H9 (cell line): ENCODE measurements at regions not wholly inside any gene's neighbourhood (a gene's known extent, or its start where the extent isn't known, plus 50 kb on each side); places are given as distances from the start of the nearest gene placed in this dataset.

Source experiments
- DNase-seq: peaks from one replicate; pipeline ENCODE4 v3.0.0-alpha.2; 2017
- H2AFZ ChIP-seq: one replicate; pipeline ENCODE4 v1.6.1; 2013; ENCODE audit warnings: mild to moderate bottlenecking, low read length, control low read depth, moderate library complexity
- H2AK5ac ChIP-seq: 2 replicates; pipeline ENCODE4 v1.6.1; 2013; ENCODE audit warnings: low read length, control low read depth, mixed read lengths; ENCODE audit not compliant: insufficient read length
- H2BK120ac ChIP-seq: one replicate; pipeline ENCODE4 v1.6.1; 2013; ENCODE audit warnings: low read depth, mild to moderate bottlenecking, low read length, control low read depth, inconsistent platforms; ENCODE audit not compliant: poor library complexity, severe bottlenecking
- H2BK12ac ChIP-seq: 2 replicates; pipeline ENCODE4 v1.6.1; 2013; ENCODE audit warnings: low read length, control low read depth, mixed read lengths, low read depth; ENCODE audit not compliant: insufficient read length
- H2BK15ac ChIP-seq: 2 replicates; pipeline ENCODE4 v1.6.1; 2013; ENCODE audit warnings: low read depth, low read length, control low read depth
- H2BK20ac ChIP-seq: one replicate; pipeline ENCODE4 v1.6.1; 2013; ENCODE audit warnings: low read depth, mild to moderate bottlenecking, low read length, control low read depth, inconsistent platforms; ENCODE audit not compliant: poor library complexity, severe bottlenecking
- H2BK5ac ChIP-seq: 2 replicates; pipeline ENCODE4 v1.6.1; 2013; ENCODE audit warnings: low read length, control low read depth, mixed read lengths; ENCODE audit not compliant: insufficient read length
- H3K14ac ChIP-seq: 2 replicates; pipeline ENCODE4 v1.6.1; 2013; ENCODE audit warnings: low read length, control low read depth; ENCODE audit not compliant: insufficient read depth
- H3K18ac ChIP-seq: 2 replicates; pipeline ENCODE4 v1.6.1; 2013; ENCODE audit warnings: low read depth, mild to moderate bottlenecking, mixed read lengths, low read length, control low read depth; ENCODE audit not compliant: insufficient read length
- H3K23ac ChIP-seq: 2 replicates; pipeline ENCODE4 v1.6.1; 2013; ENCODE audit warnings: low read length, control low read depth, mixed read lengths, low read depth; ENCODE audit not compliant: insufficient read length
- H3K23me2 ChIP-seq: 2 replicates; pipeline ENCODE4 v1.6.1; 2013; ENCODE audit warnings: low read depth, mild to moderate bottlenecking, mixed read lengths, low read length, control low read depth; ENCODE audit not compliant: insufficient read length, poor library complexity, severe bottlenecking
- H3K27ac ChIP-seq: 2 replicates; pipeline ENCODE4 v1.5.1; 2013; ENCODE audit warnings: low read length, control low read depth, mixed read lengths, low read depth; ENCODE audit not compliant: insufficient read length
- H3K27me3 ChIP-seq: 2 replicates; pipeline ENCODE4 v1.6.1; 2013; ENCODE audit warnings: low read length, control low read depth, inconsistent platforms; ENCODE audit not compliant: insufficient read depth
- H3K4ac ChIP-seq: 2 replicates; pipeline ENCODE4 v1.6.1; 2013; ENCODE audit warnings: low read depth, mild to moderate bottlenecking, control low read depth, inconsistent platforms, low read length, moderate library complexity
- H3K4me1 ChIP-seq: 2 replicates; pipeline ENCODE4 v1.6.1; 2013; ENCODE audit warnings: low read length, control low read depth, inconsistent platforms; ENCODE audit not compliant: insufficient read depth
- H3K4me2 ChIP-seq: 2 replicates; pipeline ENCODE4 v1.6.1; 2013; ENCODE audit warnings: low read length, control low read depth, mixed read lengths; ENCODE audit not compliant: insufficient read length, insufficient read depth
- H3K56ac ChIP-seq: 2 replicates; pipeline ENCODE4 v1.6.1; 2013; ENCODE audit warnings: low read depth, mild to moderate bottlenecking, mixed read lengths, low read length, control low read depth; ENCODE audit not compliant: insufficient read length
- H3K79me1 ChIP-seq: 2 replicates; pipeline ENCODE4 v1.6.1; 2013; ENCODE audit warnings: low read depth, mild to moderate bottlenecking, moderate library complexity, low read length, control low read depth, inconsistent platforms; ENCODE audit not compliant: insufficient read depth, poor library complexity, severe bottlenecking
- H3K79me2 ChIP-seq: 2 replicates; pipeline ENCODE4 v1.6.1; 2013; ENCODE audit warnings: low read length, control low read depth, inconsistent platforms; ENCODE audit not compliant: insufficient read depth
- H3K9ac ChIP-seq: 2 replicates; pipeline ENCODE4 v1.6.1; 2013; ENCODE audit warnings: low read length, control low read depth, mixed read lengths; ENCODE audit not compliant: insufficient read length; ENCODE audit errors: extremely low read depth
- H3K9me3 ChIP-seq: one replicate; pipeline ENCODE4 v1.6.1; 2013; ENCODE audit warnings: low read depth, low read length, inconsistent platforms; ENCODE audit not compliant: control insufficient read depth
- H3T11ph ChIP-seq: one replicate; pipeline ENCODE4 v1.6.1; 2013; ENCODE audit warnings: mild to moderate bottlenecking, low read length, control low read depth, inconsistent platforms
- H4K20me1 ChIP-seq: one replicate; pipeline ENCODE4 v1.6.1; 2013; ENCODE audit not compliant: control insufficient read depth, insufficient read length, insufficient read depth
- H4K5ac ChIP-seq: 2 replicates; pipeline ENCODE4 v1.6.1; 2013; ENCODE audit warnings: low read depth, mild to moderate bottlenecking, mixed read lengths, low read length, control low read depth; ENCODE audit not compliant: insufficient read length
- H4K8ac ChIP-seq: replicated peaks from 2 replicates; pipeline ENCODE4 v1.6.1; 2013; ENCODE audit warnings: low read length, control low read depth, mixed read lengths, low read depth; ENCODE audit not compliant: insufficient read length
- H4K91ac ChIP-seq: 2 replicates; pipeline ENCODE4 v1.6.1; 2013; ENCODE audit warnings: low read depth, mild to moderate bottlenecking, moderate library complexity, mixed read lengths, low read length, control low read depth; ENCODE audit not compliant: insufficient read length
- H3K27ac Mint-ChIP-seq, 3 experiments: 2 replicates in 2 of 3; 3 replicates in 1 of 3; pipeline ENCODE4 v1.8.0; 2020 to 2021; ENCODE audit warnings: mixed read lengths in 3 of 3, mild to moderate bottlenecking in 1 of 3, moderate library complexity in 1 of 3
- H3K27me3 Mint-ChIP-seq: 2 replicates; pipeline ENCODE4 v1.8.0; 2021; ENCODE audit warnings: low read depth, mild to moderate bottlenecking, moderate library complexity, mixed read lengths
- H3K36me3 Mint-ChIP-seq, 3 experiments: 2 replicates in 2 of 3; 3 replicates in 1 of 3; pipeline ENCODE4 v1.8.0; 2020 to 2021; ENCODE audit warnings: low read depth in 3 of 3, mixed read lengths in 3 of 3; ENCODE audit not compliant: insufficient read depth in 1 of 3
- H3K4me1 Mint-ChIP-seq, 2 experiments: 2 replicates each; pipeline ENCODE4 v1.8.0; 2020; ENCODE audit warnings: mixed read lengths in 2 of 2
- H3K4me3 Mint-ChIP-seq, 2 experiments: 2 replicates in 1 of 2; 3 replicates in 1 of 2; pipeline ENCODE4 v1.8.0; 2020 to 2021; ENCODE audit warnings: mild to moderate bottlenecking in 2 of 2, mixed read lengths in 2 of 2, moderate library complexity in 1 of 2
- H3K9me3 Mint-ChIP-seq, 2 experiments: 2 replicates in 1 of 2; 3 replicates in 1 of 2; pipeline ENCODE4 v1.8.0; 2020; ENCODE audit warnings: mild to moderate bottlenecking in 2 of 2, mixed read lengths in 2 of 2, moderate library complexity in 1 of 2
- TF ChIP-seq, protein P1 (sequence below): fragments of 200-600 bp; sonication (generic); conservative IDR thresholded peaks from 3 replicates; pipeline ENCODE4 v1.8.0; 2021; ENCODE audit warnings: antibody characterized with exemption, mild to moderate bottlenecking

DNA sequence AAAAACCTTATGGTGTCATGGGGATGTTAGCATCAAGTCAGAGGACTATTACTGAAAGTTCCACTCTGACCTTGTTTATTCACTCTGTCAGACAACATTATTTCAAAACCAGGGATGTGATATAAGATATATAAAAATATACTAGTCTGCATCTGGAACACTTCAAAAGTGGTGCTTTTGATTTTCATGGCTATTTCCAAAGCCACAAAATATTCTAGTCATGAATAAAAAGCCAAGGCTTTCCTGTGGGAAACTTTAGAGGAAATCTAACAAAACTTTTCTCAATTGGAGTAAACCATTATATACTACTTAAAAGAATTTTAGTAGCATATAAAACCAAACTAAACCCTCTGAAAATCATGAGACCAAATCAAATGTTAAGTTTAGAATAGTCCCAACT is 205.2 kb downstream of the TMEM26 start:
- H4K91ac ChIP-seq: no peak overlapping the region
- no peak overlapping the region for H3K14ac ChIP-seq
- DNase-seq: no peak
- H4K5ac ChIP-seq: no peak overlapping the region
- no peak overlapping the region for H2BK20ac ChIP-seq
- H3K23ac ChIP-seq: no peak overlapping the region
- no peak overlapping the region for H3K9ac ChIP-seq
- no peaks in the 10 kb centered on the region for H3K23me2 ChIP-seq
- H3K4ac ChIP-seq: no peak overlapping the region
- Mint-ChIP-seq H3K9me3 (peaks cover 0 to 1% of the 10 kb centered on the region in 2 experiments; a peak in 1 of 5 replicates), H3K4me3 (no peak overlapping the region), H3K36me3 (no peaks in the 10 kb centered on the region), H3K27ac (no peak overlapping the region), H3K4me1 (no peaks in the 10 kb centered on the region), H3K27me3 (peaks cover 4% of the 10 kb centered on the region)
- H2BK5ac ChIP-seq: no peak overlapping the region
- H3K9me3 ChIP-seq: no peaks in the 10 kb centered on the region
- H3T11ph ChIP-seq: no peak overlapping the region
- H3K4me2 ChIP-seq: no peak overlapping the region
- H2BK12ac ChIP-seq: no peak overlapping the region
- no peak overlapping the region for H2BK120ac ChIP-seq
- H2AFZ ChIP-seq: no peak overlapping the region
- no peak overlapping the region for H2AK5ac ChIP-seq
- no peaks in the 10 kb centered on the region for H3K79me2 ChIP-seq
- no peak overlapping the region for H3K18ac ChIP-seq
- no peaks in the 10 kb centered on the region for H3K79me1 ChIP-seq
- no peak overlapping the region for H3K27ac ChIP-seq
- H3K4me1 ChIP-seq: no peaks in the 10 kb centered on the region
- no peak overlapping the region for H3K56ac ChIP-seq
- TF ChIP-seq, protein P1, sequence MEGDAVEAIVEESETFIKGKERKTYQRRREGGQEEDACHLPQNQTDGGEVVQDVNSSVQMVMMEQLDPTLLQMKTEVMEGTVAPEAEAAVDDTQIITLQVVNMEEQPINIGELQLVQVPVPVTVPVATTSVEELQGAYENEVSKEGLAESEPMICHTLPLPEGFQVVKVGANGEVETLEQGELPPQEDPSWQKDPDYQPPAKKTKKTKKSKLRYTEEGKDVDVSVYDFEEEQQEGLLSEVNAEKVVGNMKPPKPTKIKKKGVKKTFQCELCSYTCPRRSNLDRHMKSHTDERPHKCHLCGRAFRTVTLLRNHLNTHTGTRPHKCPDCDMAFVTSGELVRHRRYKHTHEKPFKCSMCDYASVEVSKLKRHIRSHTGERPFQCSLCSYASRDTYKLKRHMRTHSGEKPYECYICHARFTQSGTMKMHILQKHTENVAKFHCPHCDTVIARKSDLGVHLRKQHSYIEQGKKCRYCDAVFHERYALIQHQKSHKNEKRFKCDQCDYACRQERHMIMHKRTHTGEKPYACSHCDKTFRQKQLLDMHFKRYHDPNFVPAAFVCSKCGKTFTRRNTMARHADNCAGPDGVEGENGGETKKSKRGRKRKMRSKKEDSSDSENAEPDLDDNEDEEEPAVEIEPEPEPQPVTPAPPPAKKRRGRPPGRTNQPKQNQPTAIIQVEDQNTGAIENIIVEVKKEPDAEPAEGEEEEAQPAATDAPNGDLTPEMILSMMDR: no peak
- no peaks in the 10 kb centered on the region for H3K27me3 ChIP-seq
- no peak overlapping the region for H2BK15ac ChIP-seq
- no peaks in the 10 kb centered on the region for H4K20me1 ChIP-seq
- no peak overlapping the region for H4K8ac ChIP-seq
